Caco-2 (cell line): ENCODE measurements at regions not wholly inside any gene's neighbourhood (a gene's known extent, or its start where the extent isn't known, plus 50 kb on each side); places are given as distances from the start of the nearest gene placed in this dataset.

Experiments
- BruUV-seq: library from RNA; stranded (reverse); fragments of 400-500 nt; replicated peaks from 2 replicates; lab custom pipeline; 2021; lab: Mats Ljungman, UMichigan
- CTCF ChIA-PET: fragments of 300-600 bp; sonication (Branson Sonifier 250); formaldehyde crosslinking; loops from one replicate; lab custom pipeline; 2022; ENCODE audit warnings: antibody characterized with exemption; lab: Charles Lee
- POLR2A ChIA-PET: fragments of 300-600 bp; sonication (Branson Sonifier 250); formaldehyde crosslinking; loops from one replicate; lab custom pipeline; 2022; ENCODE audit warnings: antibody characterized with exemption; lab: Charles Lee
- DNase-seq, 2 experiments: peaks; one replicate each; pipeline versions ENCODE4 v3.0.0 to v3.0.0-alpha.2; 2020 to 2022
- H3K27me3 ChIP-seq: replicated peaks from 2 replicates; pipeline ENCODE4 v1.6.0; 2011; ENCODE audit warnings: low read length; ENCODE audit not compliant: control insufficient read depth, insufficient read depth
- H3K36me3 ChIP-seq: 2 replicates; pipeline ENCODE4 v1.5.1; 2011; ENCODE audit warnings: low read length; ENCODE audit not compliant: control insufficient read depth, insufficient read depth
- H3K4me1 ChIP-seq: fragments of 250-450 bp; sonication (Bioruptor Pico); 2 replicates; pipeline ENCODE4 v1.5.1; 2020; ENCODE audit warnings: mild to moderate bottlenecking
- H3K4me3 ChIP-seq: 2 replicates; pipeline ENCODE4 v1.5.1; 2011; ENCODE audit warnings: low read depth, mild to moderate bottlenecking, control low read depth, low read length
- H3K9me3 ChIP-seq: fragments of 250-450 bp; sonication (Bioruptor Pico); 2 replicates; pipeline ENCODE4 v1.5.1; 2020; ENCODE audit warnings: mild to moderate bottlenecking, moderate library complexity
- H3K27ac Mint-ChIP-seq: one replicate; pipeline ENCODE4 v1.8.0; 2022; ENCODE audit warnings: mixed read lengths; ENCODE audit not compliant: unreplicated experiment
- H3K27me3 Mint-ChIP-seq: one replicate; pipeline ENCODE4 v1.8.0; 2022; ENCODE audit warnings: mixed read lengths; ENCODE audit not compliant: insufficient read depth, unreplicated experiment
- H3K36me3 Mint-ChIP-seq: one replicate; pipeline ENCODE4 v1.8.0; 2022; ENCODE audit warnings: mild to moderate bottlenecking, mixed read lengths; ENCODE audit not compliant: insufficient read depth, unreplicated experiment
- H3K4me1 Mint-ChIP-seq: one replicate; pipeline ENCODE4 v1.8.0; 2022; ENCODE audit warnings: low read depth, mixed read lengths; ENCODE audit not compliant: unreplicated experiment
- H3K4me3 Mint-ChIP-seq: one replicate; pipeline ENCODE4 v1.8.0; 2022; ENCODE audit warnings: mild to moderate bottlenecking, moderate library complexity, mixed read lengths; ENCODE audit not compliant: unreplicated experiment
- H3K9me3 Mint-ChIP-seq: one replicate; pipeline ENCODE4 v1.8.0; 2022; ENCODE audit warnings: mixed read lengths; ENCODE audit not compliant: unreplicated experiment
- CTCF ChIP-seq, 2 experiments: fragments of 200-600 bp in 1 of 2; IDR thresholded peaks; 1 replicate in 1 of 2; 2 replicates in 1 of 2; pipeline versions ENCODE4 v1.5.1 to v1.8.0; 2011 to 2022; ENCODE audit warnings: antibody characterized with exemption in 1 of 2, control low read depth in 1 of 2, inconsistent platforms in 1 of 2, low read depth in 1 of 2, low read length in 1 of 2, mild to moderate bottlenecking in 1 of 2, moderate library complexity in 1 of 2; ENCODE audit not compliant: insufficient read depth in 1 of 2, severe bottlenecking in 1 of 2, unreplicated experiment in 1 of 2
- intact Hi-C: fragments of 100-400 bp; cut with micrococcal nuclease; formaldehyde crosslinking; loops from one replicate; pipeline ENCODE4 v1.10.0; 2022; ENCODE audit not compliant: unreplicated experiment

GRCh38 chr14:65200454-65200853 lies 98.1 kb upstream of the MAX start:
- Mint-ChIP-seq H3K27ac (no peak overlapping the region), H3K9me3 (no peaks in the 10 kb centered on the region), H3K27me3 (no peaks in the 10 kb centered on the region), H3K36me3 (no peaks in the 10 kb centered on the region), H3K4me1 (no peaks in the 10 kb centered on the region), H3K4me3 (no peak overlapping the region)
- TF ChIP-seq CTCF (IDR thresholded peaks at IDR 0.05; ENCODE audit: insufficient read depth in 1 of 2, low read depth in 1 of 2, low read length in 1 of 2, severe bottlenecking in 1 of 2, unreplicated experiment in 1 of 2) = no peak
- no peak overlapping the region for H3K4me3 ChIP-seq
- BruUV-seq = no TSS peak
- ChIA-PET POLR2A (no interaction called here), CTCF (interaction anchor here (1.6 kb wide), 1 partner anchor 36 kb away, joined by 8 read pairs; no protein-coding TSS in a partner anchor)
- DNase-seq = no peak
- intact Hi-C loops = no loop called here
- no peaks in the 10 kb centered on the region for H3K4me1 ChIP-seq
- no peaks in the 10 kb centered on the region for H3K9me3 ChIP-seq
- no peaks in the 10 kb centered on the region for H3K27me3 ChIP-seq
- no peaks in the 10 kb centered on the region for H3K36me3 ChIP-seq

DNA sequence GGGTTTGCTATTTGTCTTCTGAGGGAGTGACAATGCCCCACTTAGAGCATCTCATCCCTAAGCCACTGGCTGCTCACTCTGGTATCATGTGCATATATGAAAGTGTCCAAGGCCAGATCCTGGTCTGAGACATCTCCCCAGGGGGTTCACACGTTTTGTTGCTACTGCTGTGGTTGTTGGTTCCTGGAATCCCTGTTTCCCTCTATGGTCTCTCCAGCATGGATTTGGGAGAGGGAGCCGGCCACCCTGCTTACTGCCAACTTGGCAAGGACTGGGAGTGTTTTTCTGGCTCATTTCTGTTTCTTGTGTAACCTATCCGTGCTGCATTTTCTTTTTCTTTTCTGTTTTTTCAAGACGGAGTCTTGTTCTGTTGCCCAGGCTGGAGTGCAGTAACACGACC lies 101.3 kb upstream of the MAX start:
- TF ChIP-seq CTCF (IDR thresholded peaks at IDR 0.05; ENCODE audit: insufficient read depth in 1 of 2, low read depth in 1 of 2, low read length in 1 of 2, severe bottlenecking in 1 of 2, unreplicated experiment in 1 of 2) = no peak
- Histone ChIP-seq H3K4me1 (no peaks in the 10 kb centered on the region), H3K36me3 (no peaks in the 10 kb centered on the region), H3K4me3 (no peak overlapping the region), H3K9me3 (no peaks in the 10 kb centered on the region), H3K27me3 (no peaks in the 10 kb centered on the region)
- ChIA-PET POLR2A (no interaction called here), CTCF (no interaction called here)
- Mint-ChIP-seq H3K9me3 (no peaks in the 10 kb centered on the region), H3K27ac (no peak overlapping the region), H3K27me3 (no peaks in the 10 kb centered on the region), H3K4me3 (no peak overlapping the region), H3K4me1 (no peaks in the 10 kb centered on the region), H3K36me3 (no peaks in the 10 kb centered on the region)
- intact Hi-C loops = no loop called here
- DNase-seq = no peak
- no TSS peak for BruUV-seq

- ChIA-PET POLR2A (no interaction called here), CTCF (no interaction called here)
- no peak overlapping the region for H3K4me3 ChIP-seq
- no peaks in the 10 kb centered on the region for H3K27me3 ChIP-seq
- Mint-ChIP-seq H3K27me3 (no peaks in the 10 kb centered on the region), H3K27ac (no peak overlapping the region), H3K9me3 (no peaks in the 10 kb centered on the region), H3K4me3 (no peak overlapping the region), H3K4me1 (no peaks in the 10 kb centered on the region), H3K36me3 (no peaks in the 10 kb centered on the region)
- H3K9me3 ChIP-seq = no peaks in the 10 kb centered on the region
- H3K4me1 ChIP-seq = no peaks in the 10 kb centered on the region
- no peak for TF ChIP-seq CTCF (IDR thresholded peaks at IDR 0.05; ENCODE audit: insufficient read depth in 1 of 2, low read depth in 1 of 2, low read length in 1 of 2, severe bottlenecking in 1 of 2, unreplicated experiment in 1 of 2)
- no peaks in the 10 kb centered on the region for H3K36me3 ChIP-seq
- no TSS peak for BruUV-seq
- DNase-seq = no peak
- intact Hi-C loops = no loop called here
These were observed 101.7 kb upstream of the MAX start for GRCh38 chr14:65204056-65204455.
